Glutamatergic neuron (in vitro differentiated cells): ENCODE measurements at regions not wholly inside any gene's neighbourhood (a gene's known extent, or its start where the extent isn't known, plus 50 kb on each side); places are given as distances from the start of the nearest gene placed in this dataset.

Experiments
- DNase-seq: peaks from one replicate; pipeline ENCODE4 v3.0.0; 2022
- H3K27ac Mint-ChIP-seq: one replicate; pipeline ENCODE4 v1.8.0; 2020; ENCODE audit warnings: mild to moderate bottlenecking, mixed read lengths, inconsistent platforms; ENCODE audit not compliant: unreplicated experiment
- H3K27me3 Mint-ChIP-seq: one replicate; pipeline ENCODE4 v1.8.0; 2020; ENCODE audit warnings: mild to moderate bottlenecking, moderate library complexity, mixed read lengths, inconsistent platforms; ENCODE audit not compliant: unreplicated experiment
- H3K36me3 Mint-ChIP-seq: one replicate; pipeline ENCODE4 v1.8.0; 2020; ENCODE audit warnings: mild to moderate bottlenecking, mixed read lengths, inconsistent platforms; ENCODE audit not compliant: unreplicated experiment
- H3K4me1 Mint-ChIP-seq: one replicate; pipeline ENCODE4 v1.8.0; 2020; ENCODE audit warnings: mild to moderate bottlenecking, low read depth, mixed read lengths, inconsistent platforms; ENCODE audit not compliant: unreplicated experiment
- H3K4me3 Mint-ChIP-seq: one replicate; pipeline ENCODE4 v1.8.0; 2020; ENCODE audit warnings: mild to moderate bottlenecking, mixed read lengths, inconsistent platforms; ENCODE audit not compliant: unreplicated experiment
- H3K9me3 Mint-ChIP-seq: one replicate; pipeline ENCODE4 v1.8.0; 2020; ENCODE audit warnings: mild to moderate bottlenecking, moderate library complexity, mixed read lengths, inconsistent platforms; ENCODE audit not compliant: unreplicated experiment
- TF ChIP-seq, protein P1 (sequence below): fragments of 200-600 bp; sonication (generic); IDR thresholded peaks from one replicate; pipeline ENCODE4 v1.5.0; 2021; ENCODE audit not compliant: partially characterized antibody, unreplicated experiment

- peaks cover 4% of the 10 kb centered on the region for H3K27me3 Mint-ChIP-seq
- no peak overlapping the region for H3K4me3 Mint-ChIP-seq
- H3K4me1 Mint-ChIP-seq = no peaks in the 10 kb centered on the region
- TF ChIP-seq, protein P1, sequence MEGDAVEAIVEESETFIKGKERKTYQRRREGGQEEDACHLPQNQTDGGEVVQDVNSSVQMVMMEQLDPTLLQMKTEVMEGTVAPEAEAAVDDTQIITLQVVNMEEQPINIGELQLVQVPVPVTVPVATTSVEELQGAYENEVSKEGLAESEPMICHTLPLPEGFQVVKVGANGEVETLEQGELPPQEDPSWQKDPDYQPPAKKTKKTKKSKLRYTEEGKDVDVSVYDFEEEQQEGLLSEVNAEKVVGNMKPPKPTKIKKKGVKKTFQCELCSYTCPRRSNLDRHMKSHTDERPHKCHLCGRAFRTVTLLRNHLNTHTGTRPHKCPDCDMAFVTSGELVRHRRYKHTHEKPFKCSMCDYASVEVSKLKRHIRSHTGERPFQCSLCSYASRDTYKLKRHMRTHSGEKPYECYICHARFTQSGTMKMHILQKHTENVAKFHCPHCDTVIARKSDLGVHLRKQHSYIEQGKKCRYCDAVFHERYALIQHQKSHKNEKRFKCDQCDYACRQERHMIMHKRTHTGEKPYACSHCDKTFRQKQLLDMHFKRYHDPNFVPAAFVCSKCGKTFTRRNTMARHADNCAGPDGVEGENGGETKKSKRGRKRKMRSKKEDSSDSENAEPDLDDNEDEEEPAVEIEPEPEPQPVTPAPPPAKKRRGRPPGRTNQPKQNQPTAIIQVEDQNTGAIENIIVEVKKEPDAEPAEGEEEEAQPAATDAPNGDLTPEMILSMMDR = no peak
- no peak overlapping the region for H3K27ac Mint-ChIP-seq
- DNase-seq = no peak
- H3K9me3 Mint-ChIP-seq = peaks cover 6% of the 10 kb centered on the region
- H3K36me3 Mint-ChIP-seq = peaks cover 4% of the 10 kb centered on the region
Observed at GRCh38 chr22:48223488-48224190, 1461.2 kb downstream of the TBC1D22A start.

- H3K9me3 Mint-ChIP-seq = peaks cover 6% of the 10 kb centered on the region
- H3K27ac Mint-ChIP-seq = no peak overlapping the region
- DNase-seq = no peak
- H3K4me1 Mint-ChIP-seq = no peaks in the 10 kb centered on the region
- H3K4me3 Mint-ChIP-seq = no peak overlapping the region
- TF ChIP-seq, protein P1 = no peak
- H3K27me3 Mint-ChIP-seq = peaks cover 4% of the 10 kb centered on the region
- peaks cover 4% of the 10 kb centered on the region for H3K36me3 Mint-ChIP-seq
Observed at GRCh38 chr22:48222742-48223487, 1460.5 kb downstream of the TBC1D22A start.

DNA sequence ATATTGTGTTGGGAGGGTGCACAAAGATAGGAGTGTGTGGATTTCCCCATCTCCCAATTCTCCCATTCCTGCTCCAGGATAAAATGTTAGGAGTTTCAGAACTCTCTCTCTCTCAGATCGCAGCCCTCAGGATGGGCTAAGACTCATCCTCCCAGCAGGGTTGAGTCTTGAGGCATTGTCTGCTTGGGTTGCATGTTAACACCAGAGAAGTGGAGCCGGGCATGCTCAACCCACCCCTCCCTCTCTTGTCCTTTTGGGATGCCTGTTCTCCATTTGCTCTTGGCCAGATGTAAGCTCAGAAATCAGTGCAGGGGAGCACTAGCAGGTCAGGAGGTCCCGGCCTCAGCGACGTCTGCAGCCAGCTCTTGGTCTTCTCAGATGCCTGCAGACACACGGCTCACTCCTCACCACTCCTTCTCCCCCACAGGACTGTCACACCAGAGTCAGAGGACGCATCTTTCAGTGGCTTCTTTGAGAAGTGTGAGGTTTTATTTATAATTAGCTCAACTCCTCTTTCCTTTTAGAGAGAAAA lies 1456.5 kb downstream of the TBC1D22A start:
- H3K36me3 Mint-ChIP-seq = peaks cover 4% of the 10 kb centered on the region
- H3K4me1 Mint-ChIP-seq = no peaks in the 10 kb centered on the region
- H3K27ac Mint-ChIP-seq = no peak overlapping the region
- no peak for DNase-seq
- no peaks in the 10 kb centered on the region for H3K27me3 Mint-ChIP-seq
- H3K9me3 Mint-ChIP-seq = peaks cover 4% of the 10 kb centered on the region
- H3K4me3 Mint-ChIP-seq = no peak overlapping the region
- TF ChIP-seq, protein P1 = no peak

DNA sequence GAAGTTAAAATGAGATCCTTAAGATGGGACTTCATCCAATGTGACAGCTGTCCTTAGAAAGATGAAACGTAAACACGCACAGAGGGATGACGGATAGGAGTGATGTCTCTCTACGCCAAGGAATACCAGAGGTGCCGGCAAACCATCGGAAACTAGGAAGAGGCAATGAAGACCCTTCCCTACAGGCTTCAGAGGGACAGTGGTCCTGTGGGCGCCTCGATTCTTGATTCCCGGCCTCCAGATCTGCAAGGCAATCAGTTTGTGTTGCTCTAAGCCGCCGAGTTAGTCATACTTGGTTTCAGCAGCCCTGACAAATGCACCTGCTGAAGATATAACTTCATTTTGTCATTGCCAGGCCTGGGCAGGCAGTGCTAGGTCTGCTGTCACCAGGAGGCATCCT lies 1455.1 kb downstream of the TBC1D22A start:
- Mint-ChIP-seq H3K4me3 (no peak overlapping the region), H3K9me3 (peaks cover 2% of the 10 kb centered on the region), H3K27me3 (no peaks in the 10 kb centered on the region), H3K27ac (no peak overlapping the region), H3K4me1 (no peaks in the 10 kb centered on the region), H3K36me3 (peaks cover 5% of the 10 kb centered on the region)
- TF ChIP-seq, protein P1 = no peak
- no peak for DNase-seq

DNA sequence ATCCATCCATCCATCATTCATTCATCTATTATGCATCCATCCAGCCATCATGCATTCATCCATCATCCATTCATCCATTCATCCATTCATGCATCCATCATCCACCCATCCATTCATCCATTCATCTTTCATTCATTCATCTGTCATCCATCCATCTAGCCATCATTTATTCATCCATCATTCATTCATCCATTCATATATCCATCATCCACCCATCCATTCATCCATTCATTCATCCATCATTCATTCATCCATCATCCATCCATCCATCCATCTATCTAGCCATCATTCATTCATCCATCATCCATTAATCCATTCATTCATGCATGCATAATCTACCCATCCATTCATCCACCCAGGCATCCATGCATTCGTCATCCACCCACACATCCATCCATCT lies 1450.3 kb downstream of the TBC1D22A start:
- peaks cover 2% of the 10 kb centered on the region for H3K27me3 Mint-ChIP-seq
- DNase-seq = no peak

More for the DNA sequence above, 1450.3 kb downstream of the TBC1D22A start:
- Mint-ChIP-seq H3K9me3 (peaks cover 1% of the 10 kb centered on the region), H3K4me1 (peaks cover 2% of the 10 kb centered on the region), H3K27ac (no peak overlapping the region), H3K4me3 (no peak overlapping the region), H3K36me3 (peaks cover 5% of the 10 kb centered on the region)
- TF ChIP-seq, protein P1 = no peak
